CD14-positive monocyte (primary cell): ENCODE measurements at regions not wholly inside any gene's neighbourhood (a gene's known extent, or its start where the extent isn't known, plus 50 kb on each side); places are given as distances from the start of the nearest gene placed in this dataset.

Source experiments
- DNase-seq, 3 donors: peaks; one replicate each; pipeline ENCODE4 v3.0.0-alpha.2; 2011 to 2022
- H2AFZ ChIP-seq: 2 replicates; pipeline ENCODE4 v1.6.0; 2012; ENCODE audit warnings: mild to moderate bottlenecking, low read depth, low read length, inconsistent platforms; ENCODE audit not compliant: insufficient read depth, poor library complexity, severe bottlenecking
- H3K27ac ChIP-seq, 2 donors: 1 replicate in 1 of 2; 2 replicates in 1 of 2; pipeline ENCODE4 v1.5.1; 2012 to 2013; ENCODE audit warnings: low read length in 2 of 2, control low read depth in 1 of 2, inconsistent platforms in 1 of 2, low read depth in 1 of 2, mild to moderate bottlenecking in 1 of 2
- H3K27me3 ChIP-seq, 2 donors: one replicate each; pipeline versions ENCODE4 v1.6.0 to v1.6.1; 2011 to 2013; ENCODE audit warnings: low read length in 2 of 2; ENCODE audit not compliant: control insufficient read depth in 2 of 2, insufficient read depth in 2 of 2
- H3K36me3 ChIP-seq, 2 donors: replicated peaks in 1 of 2; 1 replicate in 1 of 2; 2 replicates in 1 of 2; pipeline versions ENCODE4 v1.5.1 to v1.6.1; 2012 to 2013; ENCODE audit warnings: low read length in 2 of 2, control low read depth in 1 of 2, inconsistent platforms in 1 of 2, mild to moderate bottlenecking in 1 of 2; ENCODE audit not compliant: insufficient read depth in 2 of 2, control insufficient read depth in 1 of 2
- H3K4me1 ChIP-seq, 2 donors: 1 replicate in 1 of 2; 2 replicates in 1 of 2; pipeline versions ENCODE4 v1.5.1 to v1.6.1; 2012 to 2013; ENCODE audit warnings: low read length in 2 of 2, control low read depth in 1 of 2, inconsistent platforms in 1 of 2, mild to moderate bottlenecking in 1 of 2, moderate library complexity in 1 of 2; ENCODE audit not compliant: insufficient read depth in 2 of 2, control insufficient read depth in 1 of 2
- H3K4me2 ChIP-seq: replicated peaks from 2 replicates; pipeline ENCODE3; 2012; ENCODE audit warnings: low read length, moderate library complexity, mild to moderate bottlenecking; ENCODE audit not compliant: poor library complexity, severe bottlenecking; ENCODE audit errors: extremely low read depth
- H3K4me3 ChIP-seq, 3 experiments: fragments of 200-600 bp in 1 of 3; sonication (generic) in 1 of 3; replicated peaks in 1 of 3; 1 replicate in 2 of 3; 2 replicates in 1 of 3; pipeline ENCODE4 v1.5.1; 2011 to 2013; ENCODE audit warnings: low read length in 3 of 3, mild to moderate bottlenecking in 3 of 3, control low read depth in 2 of 3, low read depth in 2 of 3, inconsistent platforms in 1 of 3, moderate library complexity in 1 of 3
- H3K79me2 ChIP-seq: 2 replicates; pipeline ENCODE4 v1.6.0; 2012; ENCODE audit warnings: mild to moderate bottlenecking, control low read depth, inconsistent platforms, low read length, moderate library complexity; ENCODE audit not compliant: insufficient read depth
- H3K9ac ChIP-seq: 2 replicates; pipeline ENCODE4 v1.6.0; 2017; ENCODE audit warnings: low read length, mild to moderate bottlenecking; ENCODE audit not compliant: insufficient read depth, poor library complexity, severe bottlenecking
- H3K9me3 ChIP-seq, 2 donors: replicated peaks in 1 of 2; 1 replicate in 1 of 2; 2 replicates in 1 of 2; pipeline versions ENCODE4 v1.5.1 to v1.6.1; 2012 to 2013; ENCODE audit warnings: low read length in 2 of 2, control low read depth in 1 of 2; ENCODE audit not compliant: control insufficient read depth in 1 of 2, insufficient read depth in 1 of 2
- H4K20me1 ChIP-seq: 2 replicates; pipeline ENCODE4 v1.6.0; 2012; ENCODE audit warnings: mild to moderate bottlenecking, low read length, control low read depth, moderate library complexity; ENCODE audit not compliant: insufficient read depth
- H3K27ac Mint-ChIP-seq, 7 donors: one replicate each; pipeline ENCODE4 v1.8.0; 2020; ENCODE audit warnings: mild to moderate bottlenecking in 7 of 7, mixed read lengths in 7 of 7, moderate library complexity in 6 of 7, inconsistent platforms in 2 of 7
- H3K27me3 Mint-ChIP-seq, 3 donors: one replicate each; pipeline ENCODE4 v1.8.0; 2021 to 2022; ENCODE audit warnings: low read depth in 3 of 3, mild to moderate bottlenecking in 3 of 3, mixed read lengths in 3 of 3, moderate library complexity in 3 of 3, inconsistent platforms in 1 of 3
- H3K36me3 Mint-ChIP-seq, 2 donors: one replicate each; pipeline ENCODE4 v1.8.0; 2020; ENCODE audit warnings: mixed read lengths in 2 of 2, inconsistent platforms in 1 of 2, mild to moderate bottlenecking in 1 of 2
- H3K4me1 Mint-ChIP-seq: one replicate; pipeline ENCODE4 v1.8.0; 2020; ENCODE audit warnings: mild to moderate bottlenecking, mixed read lengths
- H3K4me3 Mint-ChIP-seq, 2 donors: one replicate each; pipeline ENCODE4 v1.8.0; 2020; ENCODE audit warnings: mild to moderate bottlenecking in 2 of 2, mixed read lengths in 2 of 2, moderate library complexity in 1 of 2
- H3K9me3 Mint-ChIP-seq, 7 donors: one replicate each; pipeline ENCODE4 v1.8.0; 2020 to 2022; ENCODE audit warnings: mixed read lengths in 7 of 7, mild to moderate bottlenecking in 6 of 7, moderate library complexity in 6 of 7, inconsistent platforms in 2 of 7
- WGBS: methylation state at CpG from one replicate; pipeline ENCODE4 v1.1.5; 2013; ENCODE audit warnings: missing lambda C conversion rate; ENCODE audit not compliant: insufficient coverage; 5-methylcytosine and 5-hydroxymethylcytosine counted together
- intact Hi-C, 2 donors: fragments of 100-400 bp; cut with micrococcal nuclease; formaldehyde crosslinking; loops; one replicate each; pipeline versions ENCODE4 v1.15.0 to v1.15.1; 2023
- TF ChIP-seq, protein P1 (sequence below): fragments of 200-600 bp; IDR thresholded peaks from one replicate; pipeline ENCODE4 v1.8.0; 2022; ENCODE audit warnings: antibody characterized with exemption, mild to moderate bottlenecking

DNA sequence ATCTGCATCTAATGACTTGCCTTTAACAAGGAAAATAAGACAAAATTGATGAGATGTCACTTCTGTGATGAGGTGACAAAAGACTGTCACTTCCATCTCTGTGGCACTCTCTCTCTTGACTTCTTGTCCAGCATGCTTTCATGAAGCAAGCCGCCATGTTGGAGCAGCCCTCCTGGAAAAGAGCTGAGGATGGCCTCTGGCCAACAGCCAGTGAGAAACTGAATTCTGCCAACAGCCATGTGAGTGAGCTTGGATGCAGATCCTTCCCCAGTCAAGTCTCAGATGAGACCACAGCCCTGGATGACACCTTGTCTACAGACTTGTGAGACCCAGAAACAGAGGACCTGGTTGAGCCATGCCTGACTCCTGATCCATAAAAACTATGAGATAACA lies 412.6 kb upstream of the SHH start:
- no peaks in the 10 kb centered on the region for H3K4me1 ChIP-seq

DNA sequence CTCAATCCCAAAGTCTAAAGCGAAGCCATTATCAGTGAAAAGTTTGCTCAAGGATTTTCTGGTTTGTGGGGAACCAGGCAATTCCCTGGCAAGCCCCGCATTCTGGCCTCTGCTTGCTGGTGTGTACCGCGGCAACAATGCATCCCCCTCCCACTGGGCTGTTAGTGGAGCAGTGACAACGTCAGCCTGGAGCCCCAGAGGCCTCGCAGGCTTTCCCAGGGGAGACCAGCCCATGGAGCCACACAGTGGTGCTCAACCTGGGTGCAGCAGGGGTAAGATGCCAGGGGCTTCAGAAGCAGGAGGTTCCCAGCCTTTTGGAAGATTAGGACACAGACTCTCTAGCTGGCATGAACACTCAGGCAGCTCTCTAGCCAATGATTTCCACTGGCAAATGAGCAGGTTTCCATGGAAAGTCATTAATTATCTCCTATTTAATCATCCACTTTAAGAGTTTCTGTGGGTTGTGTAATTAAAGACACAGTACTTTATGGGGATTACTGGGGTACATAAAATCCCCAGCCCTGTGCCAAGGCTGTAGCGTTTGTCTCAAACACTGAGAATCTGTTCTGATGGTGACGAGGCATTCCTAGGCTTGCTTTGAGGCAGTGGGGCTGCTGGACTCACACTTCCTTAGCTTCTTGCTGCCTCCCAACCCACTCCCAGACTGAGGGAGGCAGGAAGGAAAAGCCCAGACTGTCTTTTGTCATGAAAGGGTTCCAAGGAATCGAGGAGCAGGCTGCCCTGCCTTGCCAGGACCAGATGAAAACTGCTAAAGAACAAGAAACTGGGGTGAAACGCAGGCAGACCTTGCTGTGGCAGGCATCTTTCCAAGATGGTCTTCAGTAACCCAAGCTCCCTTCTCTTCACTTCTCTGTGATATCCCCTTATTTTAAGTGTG lies 411.9 kb upstream of the SHH start:
- WGBS, result 68% methylated on average over 6 of the region's 10 CpGs
- peaks cover 8 to 16% of the 10 kb centered on the region in 2 donors for H3K9me3 ChIP-seq
- intact Hi-C loops, result no loop called here
- H3K27ac ChIP-seq, result no peak overlapping the region
- no peak overlapping the region for H3K4me2 ChIP-seq
- Mint-ChIP-seq H3K36me3 (no peaks in the 10 kb centered on the region), H3K27me3 (peaks cover 2 to 3% (median 2%) of the 10 kb centered on the region in 3 donors), H3K27ac (no peak overlapping the region), H3K4me1 (no peaks in the 10 kb centered on the region), H3K4me3 (no peak overlapping the region), H3K9me3 (peaks cover 0 to 7% (median 3%) of the 10 kb centered on the region in 7 donors)
- no peaks in the 10 kb centered on the region for H3K27me3 ChIP-seq
- no peak overlapping the region for H2AFZ ChIP-seq
- H3K36me3 ChIP-seq, result no peaks in the 10 kb centered on the region
- TF ChIP-seq, protein P1, sequence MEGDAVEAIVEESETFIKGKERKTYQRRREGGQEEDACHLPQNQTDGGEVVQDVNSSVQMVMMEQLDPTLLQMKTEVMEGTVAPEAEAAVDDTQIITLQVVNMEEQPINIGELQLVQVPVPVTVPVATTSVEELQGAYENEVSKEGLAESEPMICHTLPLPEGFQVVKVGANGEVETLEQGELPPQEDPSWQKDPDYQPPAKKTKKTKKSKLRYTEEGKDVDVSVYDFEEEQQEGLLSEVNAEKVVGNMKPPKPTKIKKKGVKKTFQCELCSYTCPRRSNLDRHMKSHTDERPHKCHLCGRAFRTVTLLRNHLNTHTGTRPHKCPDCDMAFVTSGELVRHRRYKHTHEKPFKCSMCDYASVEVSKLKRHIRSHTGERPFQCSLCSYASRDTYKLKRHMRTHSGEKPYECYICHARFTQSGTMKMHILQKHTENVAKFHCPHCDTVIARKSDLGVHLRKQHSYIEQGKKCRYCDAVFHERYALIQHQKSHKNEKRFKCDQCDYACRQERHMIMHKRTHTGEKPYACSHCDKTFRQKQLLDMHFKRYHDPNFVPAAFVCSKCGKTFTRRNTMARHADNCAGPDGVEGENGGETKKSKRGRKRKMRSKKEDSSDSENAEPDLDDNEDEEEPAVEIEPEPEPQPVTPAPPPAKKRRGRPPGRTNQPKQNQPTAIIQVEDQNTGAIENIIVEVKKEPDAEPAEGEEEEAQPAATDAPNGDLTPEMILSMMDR, result no peak
- no peaks in the 10 kb centered on the region for H4K20me1 ChIP-seq
- no peak overlapping the region for H3K9ac ChIP-seq
- no peaks in the 10 kb centered on the region for H3K79me2 ChIP-seq
- no peak overlapping the region for H3K4me3 ChIP-seq
- DNase-seq, result no peak
- H3K4me1 ChIP-seq, result no peaks in the 10 kb centered on the region

More for the DNA sequence above, 412.6 kb upstream of the SHH start:
- no peak overlapping the region for H3K4me3 ChIP-seq
- intact Hi-C loops, result no loop called here
- H3K4me2 ChIP-seq, result no peak overlapping the region
- 100% methylated on average over 1 of the region's 1 CpG for WGBS
- no peaks in the 10 kb centered on the region for H4K20me1 ChIP-seq
- Mint-ChIP-seq H3K4me1 (no peaks in the 10 kb centered on the region), H3K27me3 (peaks cover 2 to 3% (median 2%) of the 10 kb centered on the region in 3 donors), H3K27ac (no peak overlapping the region), H3K36me3 (no peaks in the 10 kb centered on the region), H3K9me3 (peaks cover 0 to 7% (median 3%) of the 10 kb centered on the region in 7 donors), H3K4me3 (no peak overlapping the region)
- no peak overlapping the region for H3K9ac ChIP-seq
- H2AFZ ChIP-seq, result no peak overlapping the region
- TF ChIP-seq, protein P1, result no peak
- H3K27me3 ChIP-seq, result no peaks in the 10 kb centered on the region
- no peaks in the 10 kb centered on the region for H3K36me3 ChIP-seq
- no peaks in the 10 kb centered on the region for H3K79me2 ChIP-seq
- DNase-seq, result no peak
- H3K27ac ChIP-seq, result no peak overlapping the region
- H3K9me3 ChIP-seq, result peaks cover 8 to 16% of the 10 kb centered on the region in 2 donors
